GM18520 (cell line): ENCODE measurements at regions not wholly inside any gene's neighbourhood (a gene's known extent, or its start where the extent isn't known, plus 50 kb on each side); places are given as distances from the start of the nearest gene placed in this dataset.

Experiments used
- ATAC-seq: cut with Tn5 transposase; IDR thresholded peaks from one replicate; pipeline ENCODE4 v1.9.1; 2021; ENCODE audit not compliant: unreplicated experiment

GRCh38 chr21:16968436-16968835 is 544.4 kb upstream of the CXADR start:
- ATAC-seq, result no peak

DNA sequence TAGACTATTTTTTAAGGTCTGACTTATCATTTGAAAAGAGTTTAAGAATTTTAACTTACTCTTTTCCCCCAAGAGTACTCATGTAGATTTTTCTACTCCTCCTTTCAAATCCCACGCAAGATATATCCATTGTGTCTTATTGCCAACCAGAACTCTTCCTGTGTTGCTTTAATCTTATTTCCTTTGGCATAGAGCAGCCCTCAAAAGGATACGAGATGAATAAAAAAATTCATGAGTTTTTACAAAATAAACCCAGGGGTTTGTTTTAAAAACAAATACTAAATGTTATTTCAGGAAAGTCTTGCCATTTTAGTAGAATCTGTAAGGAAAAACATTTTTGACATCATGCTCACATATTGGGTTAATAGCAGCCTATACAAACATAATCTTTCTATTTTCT is 543.2 kb upstream of the CXADR start:
- no peak for ATAC-seq

GRCh38 chr21:16974060-16974459 is 538.8 kb upstream of the CXADR start:
- no peak for ATAC-seq

GRCh38 chr21:16976193-16976592 is 536.6 kb upstream of the CXADR start:
- ATAC-seq, result no peak

- ATAC-seq, result no peak
Measured at GRCh38 chr21:16978309-16978895, 534.4 kb upstream of the CXADR start.

DNA sequence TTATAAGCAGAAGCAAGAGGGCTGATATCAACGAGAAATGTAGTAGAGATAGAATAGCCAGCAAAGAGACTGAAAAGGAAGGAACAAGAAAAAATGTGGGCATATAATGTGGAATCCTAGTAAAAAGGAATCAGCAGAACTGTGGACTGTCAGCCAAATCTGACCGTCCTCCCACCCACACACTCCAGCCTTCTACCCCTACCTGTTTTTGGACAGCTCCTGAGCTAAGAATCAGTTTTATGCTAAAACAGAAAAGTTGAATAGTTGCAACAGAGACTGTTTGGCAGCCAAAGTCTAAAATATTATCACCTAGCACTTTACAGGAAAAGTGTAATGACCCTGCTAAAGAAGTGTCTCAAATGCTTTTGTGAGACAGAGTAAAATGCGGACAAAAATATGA is 533.3 kb upstream of the CXADR start:
- ATAC-seq, result no peak

- ATAC-seq, result no peak
Measured at GRCh38 chr21:16983420-16983819, 529.4 kb upstream of the CXADR start.

DNA sequence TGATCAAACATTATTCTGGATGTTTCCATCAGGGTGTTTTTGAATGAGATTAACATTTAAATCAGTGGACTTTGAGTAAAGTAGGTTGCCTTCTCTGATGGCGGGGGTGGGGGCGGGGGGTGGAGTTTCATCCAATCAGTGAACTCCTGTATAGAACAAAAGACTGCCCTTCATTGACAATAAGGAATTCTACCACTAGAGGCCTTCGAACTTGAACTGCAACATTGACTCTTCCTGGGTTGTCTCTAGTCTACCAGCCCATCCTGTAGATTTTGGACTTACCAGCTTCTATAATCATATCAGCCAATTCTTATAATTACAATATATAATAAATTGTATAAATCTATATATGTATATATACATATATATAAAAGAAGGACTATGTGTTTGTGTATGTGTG is 520.4 kb upstream of the CXADR start:
- no peak for ATAC-seq

GRCh38 chr21:16993416-16994038 is 519.3 kb upstream of the CXADR start:
- ATAC-seq, result no peak

DNA sequence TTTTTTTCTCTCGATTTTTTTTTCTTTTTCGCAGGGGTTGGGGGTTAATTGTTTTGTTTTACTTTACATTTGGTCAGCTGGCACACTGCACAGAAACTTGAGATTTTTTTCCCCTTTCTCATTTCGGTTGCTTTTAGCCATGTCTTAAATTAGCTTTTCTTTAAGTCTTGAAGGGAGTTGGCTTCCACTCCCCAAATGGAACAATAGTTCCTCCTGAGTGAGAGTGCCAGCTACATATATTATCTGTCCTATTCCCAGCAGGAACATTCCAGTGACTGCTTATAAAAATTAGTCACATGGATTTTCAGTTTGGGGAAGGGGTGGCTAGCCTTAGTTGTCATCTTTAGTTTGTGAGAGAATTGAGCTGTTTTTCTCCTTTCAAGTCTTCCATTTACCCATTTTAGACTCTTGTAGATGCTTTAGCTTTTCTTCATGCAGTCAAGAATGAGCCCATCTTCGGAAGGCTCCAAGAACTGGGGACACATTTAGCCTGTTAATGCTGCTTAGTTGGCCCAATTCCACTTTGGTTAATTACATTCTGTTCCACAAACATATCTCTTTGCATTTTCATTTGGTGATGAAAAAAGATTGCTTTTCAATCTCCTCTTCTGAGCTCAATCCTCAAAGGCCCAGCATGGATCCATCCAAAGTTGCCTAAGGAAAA is 510.1 kb upstream of the CXADR start:
- no peak for ATAC-seq

DNA sequence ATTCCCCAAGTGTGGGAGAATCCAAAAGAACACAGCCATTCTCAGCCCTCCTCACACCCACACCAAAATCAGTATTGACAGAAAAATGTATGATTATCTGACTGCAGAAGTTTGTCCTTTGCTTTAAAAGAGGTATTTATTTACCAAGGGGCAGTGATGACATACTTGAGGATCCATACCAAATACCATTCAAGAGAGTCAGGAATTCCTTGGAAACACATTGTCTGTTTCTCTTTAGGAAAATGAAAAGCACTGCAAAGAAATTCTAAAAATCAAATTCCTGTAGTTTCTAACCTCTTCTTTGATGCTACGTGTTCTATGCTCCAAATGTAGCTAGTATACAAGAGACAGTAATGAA is 509.6 kb upstream of the CXADR start:
- no peak for ATAC-seq

DNA sequence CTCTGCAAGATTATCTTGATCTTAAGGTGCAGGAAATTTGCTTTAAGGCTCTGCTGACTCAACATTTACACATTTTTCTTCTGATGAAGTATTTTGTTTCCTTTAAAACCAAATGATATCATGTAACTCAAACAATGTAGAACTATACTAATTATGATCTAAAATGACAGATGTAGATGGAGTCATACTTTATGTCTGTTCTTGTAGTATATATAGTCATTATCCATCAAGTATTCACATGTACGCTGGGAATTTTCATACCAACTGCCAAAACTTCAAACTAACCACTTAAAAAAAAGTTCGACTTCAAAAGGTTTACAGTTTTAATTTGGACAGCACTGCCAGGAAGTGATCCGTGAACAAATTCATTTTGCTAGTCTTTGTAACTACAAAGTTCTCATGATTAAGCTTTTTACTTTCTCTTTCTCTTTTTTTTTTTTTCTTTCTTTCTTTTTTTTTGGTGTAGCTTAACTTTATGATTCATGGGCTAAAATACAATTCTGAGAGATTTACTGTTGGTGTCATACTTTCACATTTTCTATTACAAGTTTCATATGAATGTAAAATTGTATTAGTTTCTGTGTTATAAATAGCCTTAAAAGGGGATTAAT is 509.0 kb upstream of the CXADR start:
- ATAC-seq, result no peak

DNA sequence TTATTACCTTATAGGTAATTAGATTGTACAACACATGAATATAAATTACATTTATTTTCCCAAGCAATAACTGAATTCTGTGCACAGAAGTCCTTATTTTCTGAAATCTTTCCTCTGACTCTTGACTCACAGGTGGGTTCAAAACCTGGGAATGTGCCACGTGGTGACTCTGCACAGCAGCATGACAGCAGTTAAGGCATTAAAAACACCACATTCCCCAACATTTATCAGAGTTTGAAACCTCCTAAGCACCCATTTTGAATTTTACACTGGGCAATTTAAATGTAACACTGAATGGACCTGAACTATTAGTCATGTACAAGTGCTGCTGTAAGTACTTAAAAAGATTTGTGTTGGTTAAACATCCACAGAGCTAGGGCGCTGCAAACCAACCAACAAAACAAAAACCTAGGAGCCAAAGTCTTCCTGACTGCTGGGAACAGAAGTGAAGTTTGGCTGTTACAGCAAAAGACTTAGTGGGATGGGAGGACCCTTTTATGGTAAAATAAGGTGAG is 480.6 kb upstream of the CXADR start:
- no peak for ATAC-seq

DNA sequence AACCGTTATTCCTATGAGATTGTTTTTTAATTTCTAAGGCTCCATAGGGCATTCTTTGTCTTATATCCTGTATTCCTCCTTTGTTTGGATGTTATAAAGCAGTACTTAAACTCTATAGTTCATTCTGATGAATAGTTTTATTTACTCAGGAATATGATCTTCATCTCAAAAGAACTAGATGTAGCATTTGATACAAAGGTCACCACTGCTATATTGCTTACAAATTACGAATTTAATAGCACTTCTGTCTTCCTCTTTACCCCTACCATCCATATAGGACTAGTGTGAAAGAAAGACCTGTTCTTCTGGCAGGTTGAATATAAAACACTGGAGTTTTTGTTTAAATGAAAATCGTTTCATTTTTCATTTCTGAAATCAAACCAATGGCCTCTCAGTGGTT is 468.1 kb upstream of the CXADR start:
- no peak for ATAC-seq

- ATAC-seq, result no peak
Measured at GRCh38 chr21:17045214-17045853, 467.5 kb upstream of the CXADR start.

- ATAC-seq, result no peak
Measured at GRCh38 chr21:17048974-17049373, 463.9 kb upstream of the CXADR start.

DNA sequence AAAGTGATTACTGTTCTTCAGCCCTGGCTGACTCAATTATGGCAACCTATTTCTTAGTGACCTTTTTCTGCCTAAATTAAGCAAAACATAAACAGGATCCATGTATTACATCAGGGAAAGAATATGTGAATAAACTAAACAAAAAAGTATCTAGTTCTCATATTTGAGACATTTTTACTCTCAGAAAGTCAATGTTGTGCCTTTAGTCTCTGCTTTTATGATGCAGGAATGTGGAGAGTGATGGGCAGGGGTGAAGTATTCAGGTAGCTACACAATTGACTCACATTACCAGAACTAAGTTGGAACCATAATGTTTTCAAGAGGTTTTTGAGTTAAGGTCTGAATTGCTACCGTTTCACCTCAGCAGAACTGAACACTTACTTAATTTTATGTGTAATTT is 462.7 kb upstream of the CXADR start:
- ATAC-seq, result no peak

- no peak for ATAC-seq
Measured at GRCh38 chr21:17050646-17051045, 462.2 kb upstream of the CXADR start.

DNA sequence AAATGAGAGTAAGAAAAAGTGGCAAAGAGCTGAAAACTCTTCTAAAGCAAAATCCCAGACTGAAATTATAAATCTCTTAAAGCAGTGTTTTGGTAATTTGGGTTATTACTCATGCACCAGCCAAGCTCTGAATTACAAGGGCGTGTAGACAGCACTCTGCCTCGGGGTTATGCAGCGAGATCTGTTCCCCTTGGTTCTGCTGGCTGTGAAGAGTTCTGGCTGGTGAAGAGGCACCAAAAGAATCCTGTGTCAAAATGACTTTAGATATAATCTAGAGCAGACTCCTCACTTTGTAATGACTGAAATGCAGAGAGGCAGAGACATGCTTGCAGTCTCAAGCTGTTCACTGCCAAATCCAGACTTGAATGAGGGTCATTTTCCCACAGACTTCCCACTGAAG is 461.8 kb upstream of the CXADR start:
- no peak for ATAC-seq

DNA sequence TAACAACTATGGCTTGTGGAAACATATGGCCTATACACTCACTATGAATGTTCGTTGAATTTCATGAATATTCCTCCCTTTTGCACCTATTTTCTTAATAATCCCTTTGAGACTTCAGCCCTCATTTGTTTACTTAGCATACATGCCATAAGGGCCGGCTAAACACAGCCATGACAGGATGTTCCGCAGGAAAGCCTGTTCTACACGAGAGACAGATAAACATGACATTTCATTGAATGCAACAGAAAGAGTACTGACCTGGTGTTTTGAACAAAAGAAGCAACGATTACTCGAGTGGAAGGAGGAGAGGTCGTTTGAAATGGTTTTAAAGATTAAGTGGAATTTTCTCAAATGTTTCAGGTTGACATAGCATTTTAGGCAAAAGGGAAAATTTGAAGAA is 459.5 kb upstream of the CXADR start:
- ATAC-seq, result no peak

DNA sequence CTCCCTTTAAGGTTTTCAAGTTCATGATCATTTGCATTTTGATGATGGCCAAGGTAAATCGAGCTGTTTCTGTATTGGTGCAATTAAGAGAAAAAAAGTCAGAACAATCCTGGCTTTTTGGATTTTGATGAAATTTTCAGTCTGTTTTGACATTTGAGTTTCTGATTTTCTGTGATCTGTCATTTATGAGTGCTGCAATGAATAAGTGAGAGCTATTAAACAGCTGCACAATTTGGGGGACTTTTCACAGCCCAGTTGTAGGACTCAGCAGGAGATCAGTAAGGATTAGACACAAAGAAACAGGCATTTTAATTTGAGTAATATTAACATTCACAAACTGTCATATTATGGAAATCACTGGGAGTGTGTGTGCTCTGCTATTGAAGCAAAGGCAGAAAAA is 452.9 kb upstream of the CXADR start:
- ATAC-seq, result no peak

- no peak for ATAC-seq
Measured at GRCh38 chr21:17066006-17066405, 446.8 kb upstream of the CXADR start.
